OCI-LY7 (cell line): ENCODE measurements at regions not wholly inside any gene's neighbourhood (a gene's known extent, or its start where the extent isn't known, plus 50 kb on each side); places are given as distances from the start of the nearest gene placed in this dataset.
"Not testable (repeated sequence)": the region's sequence is repeated elsewhere in the genome, so short reads cannot be mapped to it uniquely, and the experiment has no call there.

ENCODE experiments used
- CTCF ChIP-seq: fragments of 200-600 bp; sonication (generic); conservative IDR thresholded peaks from 2 replicates; pipeline ENCODE4 v1.5.1; 2014; ENCODE audit warnings: mild to moderate bottlenecking, antibody characterized with exemption, low read length, moderate library complexity, mixed read lengths
- EZH2phosphoT487 ChIP-seq: fragments of 200-600 bp; sonication (generic); IDR thresholded peaks from 2 replicates; pipeline ENCODE4 v1.6.1; 2018; ENCODE audit warnings: low read depth, borderline replicate concordance, mild to moderate bottlenecking, mixed run types, antibody characterized with exemption, low read length, moderate library complexity, mixed read lengths

GRCh38 chr10:65100881-65101280 lies 1579.7 kb downstream of the REEP3 start:
- TF ChIP-seq CTCF, EZH2phosphoT487: not testable (repeated sequence)
